ENCODE measurements at regions not wholly inside any gene's neighbourhood (a gene's known extent, or its start where the extent isn't known, plus 50 kb on each side); places are given as distances from the start of the nearest gene placed in this dataset.

- Histone ChIP-seq H3K9ac (ENCODE audit: low read length) (no peak overlapping the region), H3K36me3 (ENCODE audit: low read length) (no peaks in the 10 kb centered on the region), H3K9me3 (ENCODE audit: insufficient read depth, low read length) (no peaks in the 10 kb centered on the region), H3F3A (ENCODE audit: insufficient read depth) (no peaks in the 10 kb centered on the region), H3K27me3 (ENCODE audit: low read length) (no peaks in the 10 kb centered on the region), H4K20me1 (ENCODE audit: low read depth, low read length) (no peaks in the 10 kb centered on the region), H3K9me2 (replicated peaks; ENCODE audit: insufficient read depth, low read length) (no peaks in the 10 kb centered on the region), H3K4me2 (ENCODE audit: low read depth, low read length, poor library complexity, severe bottlenecking) (no peak overlapping the region), H2AFZ (ENCODE audit: low read depth, low read length, severe bottlenecking) (no peak overlapping the region), H3K4me3 (ENCODE audit: insufficient read depth, low read length, poor library complexity, severe bottlenecking) (no peak overlapping the region), H3K79me2 (ENCODE audit: insufficient read depth, low read length) (no peaks in the 10 kb centered on the region), H3K27ac (ENCODE audit: low read depth, low read length) (no peak overlapping the region)
- TF ChIP-seq CTCF (IDR thresholded peaks at IDR 0.05; ENCODE audit: insufficient read depth, low read length, poor library complexity, severe bottlenecking): no peak
- TF ChIP-seq EZH2phosphoT487 (conservative IDR thresholded peaks at IDR 0.05; ENCODE audit: low read length): no peak
Observed at GRCh38 chr18:60292186-60292585, 80.4 kb downstream of the MC4R start.

GRCh38 chr18:60279391-60279790, 93.2 kb downstream of the MC4R start:
- TF ChIP-seq CTCF (IDR thresholded peaks at IDR 0.05; ENCODE audit: insufficient read depth, low read length, poor library complexity, severe bottlenecking): no peak
- TF ChIP-seq EZH2phosphoT487 (conservative IDR thresholded peaks at IDR 0.05; ENCODE audit: low read length): no peak
- no peaks in the 10 kb centered on the region for H3K79me2 ChIP-seq (ENCODE audit: insufficient read depth, low read length)
- H3F3A ChIP-seq (ENCODE audit: insufficient read depth): no peaks in the 10 kb centered on the region
- no peak overlapping the region for H3K4me3 ChIP-seq (ENCODE audit: insufficient read depth, low read length, poor library complexity, severe bottlenecking)
- H3K9me3 ChIP-seq (ENCODE audit: insufficient read depth, low read length): no peaks in the 10 kb centered on the region
- no peaks in the 10 kb centered on the region for H3K9me2 ChIP-seq (replicated peaks; ENCODE audit: insufficient read depth, low read length)
- no peak overlapping the region for H3K4me2 ChIP-seq (ENCODE audit: low read depth, low read length, poor library complexity, severe bottlenecking)
- H4K20me1 ChIP-seq (ENCODE audit: low read depth, low read length): no peaks in the 10 kb centered on the region
- H3K27me3 ChIP-seq (ENCODE audit: low read length): no peaks in the 10 kb centered on the region
- no peak overlapping the region for H3K9ac ChIP-seq (ENCODE audit: low read length)
- H3K27ac ChIP-seq (ENCODE audit: low read depth, low read length): no peak overlapping the region
- H3K36me3 ChIP-seq (ENCODE audit: low read length): no peaks in the 10 kb centered on the region
- no peak overlapping the region for H2AFZ ChIP-seq (ENCODE audit: low read depth, low read length, severe bottlenecking)

- Histone ChIP-seq H3K36me3 (ENCODE audit: low read length) (no peaks in the 10 kb centered on the region), H3K9ac (ENCODE audit: low read length) (no peak overlapping the region), H3K79me2 (ENCODE audit: insufficient read depth, low read length) (no peaks in the 10 kb centered on the region), H4K20me1 (ENCODE audit: low read depth, low read length) (no peaks in the 10 kb centered on the region), H3K27ac (ENCODE audit: low read depth, low read length) (no peak overlapping the region), H3K9me2 (replicated peaks; ENCODE audit: insufficient read depth, low read length) (no peaks in the 10 kb centered on the region), H3F3A (ENCODE audit: insufficient read depth) (no peaks in the 10 kb centered on the region), H3K4me2 (ENCODE audit: low read depth, low read length, poor library complexity, severe bottlenecking) (no peak overlapping the region), H3K27me3 (ENCODE audit: low read length) (no peaks in the 10 kb centered on the region), H3K4me3 (ENCODE audit: insufficient read depth, low read length, poor library complexity, severe bottlenecking) (no peak overlapping the region), H3K9me3 (ENCODE audit: insufficient read depth, low read length) (no peaks in the 10 kb centered on the region), H2AFZ (ENCODE audit: low read depth, low read length, severe bottlenecking) (no peak overlapping the region)
- TF ChIP-seq EZH2phosphoT487 (conservative IDR thresholded peaks at IDR 0.05; ENCODE audit: low read length) (no peak), CTCF (IDR thresholded peaks at IDR 0.05; ENCODE audit: insufficient read depth, low read length, poor library complexity, severe bottlenecking) (no peak)
Observed at GRCh38 chr18:60277855-60278480, 94.6 kb downstream of the MC4R start.
